ENCODE measurements at regions not wholly inside any gene's neighbourhood (a gene's known extent, or its start where the extent isn't known, plus 50 kb on each side); places are given as distances from the start of the nearest gene placed in this dataset.

DNA sequence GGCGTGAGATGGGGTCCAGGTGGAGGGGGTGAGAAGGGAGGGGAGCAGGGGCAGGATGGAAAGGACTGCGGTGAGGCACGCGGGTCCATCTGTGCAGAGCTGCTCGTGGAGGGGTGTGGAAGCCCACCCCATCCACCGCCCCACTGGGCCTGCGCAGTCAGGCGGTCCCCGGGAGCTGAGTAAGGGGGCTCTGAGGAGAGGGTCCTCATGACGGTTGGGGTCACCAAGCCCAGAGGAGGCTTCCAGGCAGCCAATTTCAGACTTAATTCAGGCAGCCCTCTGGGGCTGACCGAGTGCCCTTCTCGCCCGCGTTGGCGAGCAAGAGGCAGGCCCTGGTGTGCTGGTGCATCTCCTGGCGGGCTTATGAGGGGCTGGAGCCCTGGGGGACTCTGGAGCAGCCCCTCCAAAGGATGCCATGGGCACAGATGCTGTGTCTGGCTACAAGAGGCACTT lies 115.5 kb downstream of the KIF26A start:
- dilution Hi-C loops (cut with MboI; ENCODE audit: extremely low pct_ligation_motif_present, low sequenced_read_pairs) = no loop called here
- no peaks in the 10 kb centered on the region for H4K20me1 ChIP-seq (ENCODE audit: control insufficient read depth, extremely low read depth, insufficient read depth, low read length)
- no peak overlapping the region for H2AFZ ChIP-seq (ENCODE audit: control insufficient read depth, low read length)
- H3K9me1 ChIP-seq (ENCODE audit: control insufficient read depth, extremely low read depth, insufficient read depth, low read length) = no peaks in the 10 kb centered on the region
- TF ChIP-seq, protein P1, sequence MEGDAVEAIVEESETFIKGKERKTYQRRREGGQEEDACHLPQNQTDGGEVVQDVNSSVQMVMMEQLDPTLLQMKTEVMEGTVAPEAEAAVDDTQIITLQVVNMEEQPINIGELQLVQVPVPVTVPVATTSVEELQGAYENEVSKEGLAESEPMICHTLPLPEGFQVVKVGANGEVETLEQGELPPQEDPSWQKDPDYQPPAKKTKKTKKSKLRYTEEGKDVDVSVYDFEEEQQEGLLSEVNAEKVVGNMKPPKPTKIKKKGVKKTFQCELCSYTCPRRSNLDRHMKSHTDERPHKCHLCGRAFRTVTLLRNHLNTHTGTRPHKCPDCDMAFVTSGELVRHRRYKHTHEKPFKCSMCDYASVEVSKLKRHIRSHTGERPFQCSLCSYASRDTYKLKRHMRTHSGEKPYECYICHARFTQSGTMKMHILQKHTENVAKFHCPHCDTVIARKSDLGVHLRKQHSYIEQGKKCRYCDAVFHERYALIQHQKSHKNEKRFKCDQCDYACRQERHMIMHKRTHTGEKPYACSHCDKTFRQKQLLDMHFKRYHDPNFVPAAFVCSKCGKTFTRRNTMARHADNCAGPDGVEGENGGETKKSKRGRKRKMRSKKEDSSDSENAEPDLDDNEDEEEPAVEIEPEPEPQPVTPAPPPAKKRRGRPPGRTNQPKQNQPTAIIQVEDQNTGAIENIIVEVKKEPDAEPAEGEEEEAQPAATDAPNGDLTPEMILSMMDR (optimal IDR thresholded peaks at IDR 0.05 in 1 of 3, IDR thresholded peaks at IDR 0.05 in 1 of 3, conservative IDR thresholded peaks at IDR 0.05 in 1 of 3; ENCODE audit: extremely low read depth in 1 of 3, insufficient read depth in 2 of 3, low read length in 3 of 3) = no peak
- TF ChIP-seq EZH2 (IDR thresholded peaks at IDR 0.05; ENCODE audit: low read length) = no peak
- no peaks in the 10 kb centered on the region for H3K9me3 ChIP-seq (ENCODE audit: control insufficient read depth, low read depth, low read length)
- DNase-seq (ENCODE audit: low read depth, low spot score) = no peak
- no peak overlapping the region for H3K4me3 ChIP-seq (ENCODE audit: control insufficient read depth in 2 of 3, extremely low read depth in 1 of 3, insufficient read depth in 2 of 3, low read depth in 1 of 3, low read length in 3 of 3)
- H3K9ac ChIP-seq (ENCODE audit: control insufficient read depth, extremely low read depth, insufficient read depth, low read length) = no peak overlapping the region
- no peak for FAIRE-seq
- no peak overlapping the region for H3K27ac ChIP-seq (ENCODE audit: control insufficient read depth, insufficient read depth, low read length)
- no peaks in the 10 kb centered on the region for H3K79me2 ChIP-seq (ENCODE audit: control insufficient read depth, insufficient read depth, low read length)
- H3K4me1 ChIP-seq (ENCODE audit: control insufficient read depth, extremely low read depth, insufficient read depth, low read length) = no peaks in the 10 kb centered on the region
- no peak overlapping the region for H3K4me2 ChIP-seq (ENCODE audit: control insufficient read depth, extremely low read depth, insufficient read depth, low read depth, low read length)
- H3K36me3 ChIP-seq (ENCODE audit: control insufficient read depth in 2 of 2, extremely low read depth in 1 of 2, insufficient read depth in 2 of 2, low read length in 2 of 2) = no peaks in the 10 kb centered on the region
- H3K27me3 ChIP-seq (ENCODE audit: control insufficient read depth, extremely low read depth, insufficient read depth, low read length) = no peaks in the 10 kb centered on the region

DNA sequence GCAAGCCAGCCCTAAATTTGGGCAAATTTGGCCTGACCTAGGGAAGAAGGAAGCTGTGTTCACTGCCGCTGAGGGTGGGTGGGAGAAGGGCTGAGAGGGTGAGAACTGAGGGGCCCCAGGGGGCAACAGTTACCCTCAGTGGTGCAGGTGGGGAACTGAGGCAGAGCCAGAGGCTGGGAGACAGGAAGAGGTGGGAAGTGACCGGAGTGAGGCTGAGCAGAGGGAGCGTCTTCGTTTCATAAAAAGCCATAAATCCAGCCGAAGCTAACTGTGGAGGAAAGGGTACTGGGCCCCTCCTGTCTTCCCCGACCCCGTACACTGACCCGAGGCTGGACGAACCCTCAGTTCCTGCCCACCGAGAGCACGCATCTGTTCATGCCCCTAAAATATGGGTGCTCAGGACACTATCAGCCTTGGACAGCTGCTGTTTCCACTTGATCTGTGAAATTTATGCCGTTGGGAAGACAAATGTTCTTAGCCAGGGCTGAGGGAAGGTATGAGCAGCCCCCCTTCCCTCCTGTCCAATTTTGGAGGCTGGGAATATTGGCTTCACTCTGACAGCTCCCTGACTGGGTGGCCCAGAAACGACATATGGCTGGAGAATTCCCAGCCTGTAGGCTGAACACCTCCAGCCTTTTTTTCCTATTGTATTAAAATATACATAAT lies 116.5 kb downstream of the KIF26A start:
- dilution Hi-C loops (cut with MboI; ENCODE audit: extremely low pct_ligation_motif_present, low sequenced_read_pairs) = no loop called here
- H3K4me3 ChIP-seq (ENCODE audit: control insufficient read depth in 2 of 3, extremely low read depth in 1 of 3, insufficient read depth in 2 of 3, low read depth in 1 of 3, low read length in 3 of 3) = no peak overlapping the region
- DNase-seq (ENCODE audit: low read depth, low spot score) (no peak), FAIRE-seq (no peak)
- H3K9ac ChIP-seq (ENCODE audit: control insufficient read depth, extremely low read depth, insufficient read depth, low read length) = no peak overlapping the region
- no peaks in the 10 kb centered on the region for H3K9me3 ChIP-seq (ENCODE audit: control insufficient read depth, low read depth, low read length)
- TF ChIP-seq, protein P1 (optimal IDR thresholded peaks at IDR 0.05 in 1 of 3, IDR thresholded peaks at IDR 0.05 in 1 of 3, conservative IDR thresholded peaks at IDR 0.05 in 1 of 3; ENCODE audit: extremely low read depth in 1 of 3, insufficient read depth in 2 of 3, low read length in 3 of 3) = no peak
- no peak for TF ChIP-seq EZH2 (IDR thresholded peaks at IDR 0.05; ENCODE audit: low read length)
- H3K4me2 ChIP-seq (ENCODE audit: control insufficient read depth, extremely low read depth, insufficient read depth, low read depth, low read length) = no peak overlapping the region
- H3K79me2 ChIP-seq (ENCODE audit: control insufficient read depth, insufficient read depth, low read length) = no peaks in the 10 kb centered on the region
- H3K4me1 ChIP-seq (ENCODE audit: control insufficient read depth, extremely low read depth, insufficient read depth, low read length) = no peaks in the 10 kb centered on the region
- H2AFZ ChIP-seq (ENCODE audit: control insufficient read depth, low read length) = no peak overlapping the region
- no peaks in the 10 kb centered on the region for H3K36me3 ChIP-seq (ENCODE audit: control insufficient read depth in 2 of 2, extremely low read depth in 1 of 2, insufficient read depth in 2 of 2, low read length in 2 of 2)
- H3K27me3 ChIP-seq (ENCODE audit: control insufficient read depth, extremely low read depth, insufficient read depth, low read length) = no peaks in the 10 kb centered on the region
- no peaks in the 10 kb centered on the region for H3K9me1 ChIP-seq (ENCODE audit: control insufficient read depth, extremely low read depth, insufficient read depth, low read length)
- no peaks in the 10 kb centered on the region for H4K20me1 ChIP-seq (ENCODE audit: control insufficient read depth, extremely low read depth, insufficient read depth, low read length)
- H3K27ac ChIP-seq (ENCODE audit: control insufficient read depth, insufficient read depth, low read length) = no peak overlapping the region
